HG03460 (cell line): ENCODE measurements at regions not wholly inside any gene's neighbourhood (a gene's known extent, or its start where the extent isn't known, plus 50 kb on each side); places are given as distances from the start of the nearest gene placed in this dataset.
"Not testable (repeated sequence)": the region's sequence is repeated elsewhere in the genome, so short reads cannot be mapped to it uniquely, and the experiment has no call there.

ENCODE experiments used
- ATAC-seq: cut with Tn5 transposase; IDR thresholded peaks from one replicate; pipeline ENCODE4 v1.9.1; 2021; ENCODE audit not compliant: unreplicated experiment

DNA sequence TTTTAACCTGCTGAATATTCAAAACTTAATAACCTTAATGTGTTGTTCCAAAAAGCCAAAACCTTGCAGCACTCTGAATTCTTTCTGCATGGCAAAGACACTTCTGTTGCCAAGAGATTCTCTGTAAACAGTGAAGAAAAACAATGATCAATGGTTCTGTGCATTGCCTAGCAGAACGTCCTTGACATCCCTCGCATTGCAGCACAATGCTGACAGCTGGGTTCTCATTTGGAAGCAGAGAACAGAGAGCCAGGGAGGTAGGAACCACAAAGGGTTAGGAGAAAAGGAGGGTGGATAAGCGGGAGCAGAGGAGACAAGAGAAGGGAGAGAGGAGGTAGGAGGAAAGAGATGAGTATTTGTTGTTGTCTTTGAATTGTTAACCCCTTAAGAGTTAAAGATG, 501.1 kb downstream of the NAV3 start:
- no peak for ATAC-seq

DNA sequence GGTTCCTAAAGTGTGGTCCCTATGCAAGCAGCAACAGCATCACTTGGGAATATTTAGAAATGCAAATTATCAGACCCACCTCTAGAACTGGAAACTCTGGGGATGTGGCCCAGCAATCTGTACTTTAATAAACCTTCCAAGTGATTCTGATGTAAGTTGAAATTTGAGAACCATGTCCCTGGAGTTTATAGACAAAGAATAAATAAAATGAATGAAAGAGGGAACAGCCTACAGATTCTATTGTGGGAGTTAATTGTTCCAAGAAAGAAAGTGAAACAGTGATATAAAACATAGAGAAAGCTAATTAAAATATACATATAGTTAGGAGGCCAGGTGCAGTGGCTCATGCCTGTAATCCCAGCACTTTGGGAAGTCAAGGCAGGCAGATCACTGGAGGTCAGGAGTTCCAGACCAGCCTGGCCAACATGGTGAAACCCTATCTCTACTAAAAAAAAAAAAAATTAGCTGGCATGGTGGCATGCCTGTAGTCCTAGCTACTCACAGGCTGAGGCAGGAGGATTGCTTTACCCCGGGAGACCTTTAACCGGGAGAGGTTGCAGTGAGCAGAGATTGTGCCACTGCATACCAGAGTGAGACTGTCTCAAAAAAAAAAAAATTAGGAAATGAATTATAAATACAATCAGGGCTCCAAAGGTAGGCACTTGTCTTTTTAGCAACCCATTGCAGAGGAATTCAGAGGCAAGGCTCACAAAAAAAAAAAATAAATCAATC, 507.5 kb downstream of the NAV3 start:
- ATAC-seq = no peak

DNA sequence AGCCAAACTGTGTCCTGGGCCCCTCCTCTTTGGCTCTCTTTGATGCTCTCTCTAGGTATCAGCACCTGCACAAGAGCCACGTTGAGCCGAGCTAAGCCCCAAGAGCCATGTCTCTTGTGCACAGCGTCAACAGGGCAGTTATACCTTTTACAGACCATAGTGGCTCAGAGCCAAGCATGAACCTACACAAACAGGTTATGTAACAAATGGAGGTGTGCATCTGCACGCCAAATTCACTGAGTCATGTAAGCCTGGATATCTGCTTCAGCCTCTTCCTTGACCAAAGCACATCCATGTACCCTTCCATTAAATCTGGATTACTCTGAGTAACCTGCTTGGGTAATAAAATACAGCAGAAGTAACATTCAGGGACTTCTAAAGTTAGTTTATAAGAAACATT, 509.7 kb downstream of the NAV3 start:
- no peak for ATAC-seq

DNA sequence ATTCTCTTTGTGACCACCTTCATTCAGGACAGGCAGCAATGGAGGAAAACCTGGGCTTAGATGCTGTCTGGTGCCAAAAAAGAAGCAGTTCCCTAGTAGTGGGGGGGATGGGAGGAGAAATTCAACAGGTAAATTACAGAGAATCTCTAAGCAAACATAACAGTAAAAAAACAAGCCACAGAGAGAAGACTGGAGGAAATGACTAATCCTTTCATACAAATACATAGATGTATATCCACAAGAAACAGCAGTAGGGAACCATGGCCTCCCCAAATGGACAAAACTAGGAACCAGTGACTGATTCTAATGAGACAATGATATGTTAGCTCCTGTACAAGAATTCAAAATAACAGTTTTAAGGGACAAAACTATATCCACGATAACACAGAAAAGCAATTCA, 513.0 kb downstream of the NAV3 start:
- no peak for ATAC-seq

GRCh38 chr12:78359520-78359919, 505.1 kb upstream of the SYT1 start:
- ATAC-seq = no peak

DNA sequence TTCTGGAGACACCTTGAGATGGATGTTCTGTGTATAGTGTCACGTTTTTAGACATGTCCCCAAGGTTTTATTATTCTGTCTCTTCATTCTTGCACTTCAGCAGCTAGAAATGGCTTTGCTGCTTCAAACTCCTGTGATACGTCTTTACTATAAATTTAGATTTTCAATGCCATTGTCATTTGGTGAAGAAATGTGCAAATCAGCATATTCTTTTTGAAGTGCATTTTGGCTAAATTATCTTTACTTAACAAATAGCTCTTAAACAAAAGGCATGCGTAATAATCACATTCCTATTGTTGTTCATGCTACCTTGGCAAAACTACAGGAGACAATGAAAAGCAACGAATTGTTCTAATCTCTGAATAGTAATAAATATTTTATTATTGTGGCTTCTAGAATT, 502.9 kb upstream of the SYT1 start:
- no peak for ATAC-seq

DNA sequence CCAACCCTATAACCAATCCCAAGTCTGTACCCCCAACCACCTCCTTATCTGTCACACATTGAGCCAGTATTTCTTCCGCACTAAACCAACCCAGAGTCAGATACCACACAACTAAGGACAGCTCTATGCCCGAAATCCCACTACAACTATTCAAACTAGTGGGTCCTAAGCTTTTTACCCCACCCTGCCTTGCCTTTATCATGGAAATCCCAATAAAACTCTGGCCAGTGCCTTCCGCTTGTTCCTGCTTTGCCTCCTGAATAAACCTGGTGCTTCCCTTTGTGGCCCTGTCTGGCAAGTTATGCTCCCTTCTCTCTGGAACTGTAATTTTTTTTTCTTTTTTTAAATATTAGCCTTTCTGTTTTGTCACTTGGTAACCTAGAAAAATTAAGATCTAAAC, 493.3 kb upstream of the SYT1 start:
- ATAC-seq = no peak

GRCh38 chr12:78375461-78375860, 489.1 kb upstream of the SYT1 start:
- ATAC-seq = no peak

GRCh38 chr12:78376257-78376656, 488.3 kb upstream of the SYT1 start:
- no peak for ATAC-seq

- not testable (repeated sequence) for ATAC-seq
These were observed 485.5 kb upstream of the SYT1 start for GRCh38 chr12:78379065-78379464.

DNA sequence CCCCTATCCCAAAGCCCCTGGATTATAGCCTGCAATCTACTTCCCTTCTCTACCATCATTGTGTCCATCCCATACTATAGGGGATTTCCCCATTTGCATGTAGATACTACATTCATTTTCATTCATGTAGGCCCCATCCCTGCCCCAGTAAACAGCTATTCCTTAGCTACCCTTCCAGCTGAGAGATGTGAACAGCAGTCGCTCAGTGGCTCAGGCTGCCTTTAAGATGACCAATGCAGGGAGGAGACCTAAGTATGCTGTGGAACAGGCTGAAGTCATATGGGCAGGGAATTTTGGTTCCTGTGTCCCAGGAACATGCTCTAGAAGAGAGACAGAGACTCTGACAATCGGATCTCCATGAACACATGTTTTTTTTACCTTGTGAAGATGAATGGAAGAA, 481.2 kb upstream of the SYT1 start:
- ATAC-seq = no peak

GRCh38 chr12:78384541-78384940, 480.0 kb upstream of the SYT1 start:
- no peak for ATAC-seq

GRCh38 chr12:78385541-78385940, 479.0 kb upstream of the SYT1 start:
- ATAC-seq = no peak

DNA sequence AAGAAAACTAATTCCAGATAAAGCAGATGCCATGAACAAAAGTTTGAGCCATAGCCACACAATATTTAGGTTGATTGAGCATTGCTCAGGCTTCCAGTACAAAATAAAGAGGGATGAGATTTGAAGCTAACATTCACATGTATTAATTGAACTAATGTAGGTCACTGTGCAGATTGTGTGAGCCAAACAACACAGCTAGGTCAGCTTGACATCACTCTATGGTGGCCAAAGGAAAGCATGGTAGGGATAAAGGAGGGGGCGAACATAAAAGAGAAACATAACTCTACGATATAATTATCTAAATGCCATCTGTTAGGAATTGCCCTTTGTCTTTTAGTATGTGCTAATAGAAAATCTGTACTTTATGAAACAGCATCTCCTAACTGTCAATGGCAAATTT, 477.7 kb upstream of the SYT1 start:
- no peak for ATAC-seq

DNA sequence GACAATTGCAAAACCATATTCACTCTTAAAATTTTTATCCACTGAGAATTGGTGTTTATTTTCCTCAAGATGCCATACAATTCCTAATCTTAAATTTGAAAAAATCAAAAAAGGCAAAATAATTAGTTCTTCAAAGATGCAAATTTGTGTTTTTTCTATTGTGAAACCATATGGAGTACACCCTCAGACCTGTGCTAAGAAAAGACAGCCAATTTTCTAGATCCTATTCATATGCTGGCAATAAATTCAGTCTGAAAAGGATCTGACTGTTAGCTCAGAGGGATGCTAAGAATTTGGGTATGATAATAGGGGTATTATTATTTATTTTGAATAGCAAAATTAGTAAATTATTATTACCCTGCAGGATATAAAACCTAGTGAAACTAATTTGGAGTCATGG, 476.9 kb upstream of the SYT1 start:
- no peak for ATAC-seq

DNA sequence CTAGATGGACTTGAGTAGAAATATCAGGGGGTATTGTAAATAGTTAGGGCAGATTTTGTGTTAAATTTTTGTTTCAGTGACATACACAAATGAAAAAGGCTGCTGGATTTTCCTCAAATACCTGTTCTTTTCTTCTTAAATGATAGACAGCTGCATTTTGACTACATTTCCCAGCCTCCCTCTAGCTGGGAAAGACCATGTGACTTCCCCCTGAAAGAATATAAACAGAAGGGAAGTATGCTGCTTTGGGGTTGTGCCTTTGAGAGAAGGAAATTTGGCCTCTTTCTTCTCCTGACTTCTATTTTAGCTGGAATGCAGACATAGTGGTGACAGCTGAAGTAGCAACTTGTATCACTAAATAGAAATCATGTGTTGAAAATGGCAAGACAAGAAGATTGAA, 476.1 kb upstream of the SYT1 start:
- ATAC-seq = no peak

DNA sequence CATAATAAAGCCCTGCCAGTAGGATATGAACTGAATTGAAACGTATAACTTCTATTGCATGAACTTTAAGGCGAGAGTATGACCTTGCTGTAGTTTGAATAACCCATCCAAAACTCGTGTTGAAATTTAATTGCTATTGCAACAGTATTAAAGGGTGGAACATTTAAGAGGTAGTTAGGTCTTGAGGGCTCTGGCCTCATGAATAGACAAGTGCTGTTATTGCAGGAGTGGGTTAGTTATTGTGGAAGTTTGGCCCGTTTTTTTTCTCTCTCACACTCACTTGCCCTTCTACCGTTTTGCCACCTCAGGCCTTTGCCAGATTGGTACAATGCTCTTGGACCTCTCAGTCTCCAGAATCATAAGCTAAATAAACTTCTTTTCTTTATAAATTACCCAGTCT, 473.7 kb upstream of the SYT1 start:
- no peak for ATAC-seq

- no peak for ATAC-seq
These were observed 471.7 kb upstream of the SYT1 start for GRCh38 chr12:78392918-78393317.

DNA sequence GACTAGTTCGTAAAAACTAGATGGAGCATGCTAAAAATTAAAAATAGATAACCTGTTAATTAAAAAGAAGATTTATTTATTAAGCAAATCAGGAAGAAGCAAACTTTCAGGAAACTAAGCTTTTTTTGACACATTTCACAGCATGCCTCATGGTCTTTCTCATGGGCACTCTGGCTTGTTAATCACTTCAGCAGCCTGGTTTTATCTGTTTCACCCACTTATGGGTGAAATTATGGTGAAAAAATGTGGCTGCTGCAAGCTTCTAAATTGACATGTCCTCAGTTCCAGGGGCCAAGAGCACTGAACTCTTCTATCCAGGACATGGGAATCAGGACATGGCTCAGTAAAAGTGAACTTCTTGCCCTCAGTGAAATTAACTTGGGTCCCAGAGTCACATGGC, 468.6 kb upstream of the SYT1 start:
- no peak for ATAC-seq

DNA sequence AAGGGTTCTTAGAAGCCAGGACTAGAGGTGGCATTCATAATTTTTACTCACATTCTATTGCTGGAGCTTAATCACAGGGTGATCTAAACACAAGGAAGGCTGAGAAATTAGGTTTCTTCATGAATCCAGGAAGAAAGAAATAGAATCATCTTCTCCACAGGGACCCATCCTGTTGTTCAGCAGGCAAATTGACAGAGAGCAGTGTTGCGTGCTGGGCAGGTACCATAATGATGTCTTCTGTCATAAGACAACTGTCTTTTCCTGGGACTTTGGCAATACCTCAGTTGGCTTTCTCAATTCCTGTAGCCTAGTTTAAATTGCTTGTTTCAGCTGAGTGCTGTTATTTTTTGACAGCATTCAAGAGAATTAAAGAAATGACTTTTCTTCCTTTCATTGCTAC, 468.0 kb upstream of the SYT1 start:
- no peak for ATAC-seq

DNA sequence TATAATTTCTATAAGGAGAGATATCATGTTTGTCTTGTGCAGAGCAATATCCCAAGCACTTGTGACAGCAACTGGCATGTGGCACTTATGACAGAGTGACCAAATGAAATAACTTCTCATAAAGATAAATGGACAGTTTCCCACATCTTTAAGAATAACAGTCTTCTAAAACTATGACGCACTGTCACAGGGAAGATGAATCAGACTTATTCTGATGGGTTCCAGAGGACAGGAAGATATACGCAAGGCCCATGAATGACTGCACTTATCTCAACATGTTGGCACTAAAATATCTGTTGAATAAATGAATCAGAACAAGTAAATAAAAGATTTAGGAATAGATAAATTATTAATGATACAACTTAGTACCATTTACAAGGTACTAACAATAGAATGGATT, 465.8 kb upstream of the SYT1 start:
- no peak for ATAC-seq

- no peak for ATAC-seq
These were observed 462.0 kb upstream of the SYT1 start for GRCh38 chr12:78402366-78403134.

DNA sequence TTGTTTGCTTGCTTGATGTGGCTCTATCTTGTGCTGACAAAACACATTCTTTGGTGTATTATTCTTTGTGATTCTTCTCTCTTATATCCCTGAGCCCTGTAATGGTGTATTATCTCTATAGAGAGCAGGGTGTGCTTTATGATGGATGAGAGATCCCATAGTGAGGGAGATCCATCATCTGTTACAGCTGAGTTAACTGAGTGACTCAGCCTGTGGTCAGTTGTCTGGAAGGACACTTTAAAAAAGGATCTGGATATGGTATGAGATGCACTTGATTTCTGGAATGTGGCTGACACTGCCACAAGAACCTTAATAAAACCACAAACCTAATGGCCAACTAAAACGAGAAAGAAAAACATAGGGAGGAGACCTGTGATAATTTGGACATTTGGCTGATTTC, 461.4 kb upstream of the SYT1 start:
- no peak for ATAC-seq
